GM12878 (cell line): ENCODE measurements at regions not wholly inside any gene's neighbourhood (a gene's known extent, or its start where the extent isn't known, plus 50 kb on each side); places are given as distances from the start of the nearest gene placed in this dataset.

Experiments
- ATAC-seq: fragments of 200-7000 bp; cut with Tn5 transposase; 3 replicates; pipeline ENCODE4 v1.9.1; 2020; ENCODE audit warnings: mild to moderate bottlenecking, moderate library complexity
- BruUV-seq: library from RNA; stranded (reverse); fragments of 400-500 nt; replicated peaks from 2 replicates; lab custom pipeline; 2021; lab: Mats Ljungman, UMichigan
- CTCF ChIA-PET: fragments of 300-600 bp; sonication (Branson Sonifier 250); formaldehyde crosslinking; extraction: SDS; loops from one replicate; lab custom pipeline; 2021; ENCODE audit warnings: inconsistent platforms; lab: Yijun Ruan, JAX
- POLR2A ChIA-PET: fragments of 350-600 bp; formaldehyde crosslinking; extraction: SDS; loops from one replicate; lab custom pipeline; 2021; ENCODE audit warnings: inconsistent platforms; lab: Charles Lee
- RAD21 ChIA-PET: fragments of 300-600 bp; sonication (Branson Sonifier 250); formaldehyde crosslinking; loops from one replicate; lab custom pipeline; 2023; ENCODE audit warnings: antibody characterized with exemption; ENCODE audit not compliant: unreplicated experiment; lab: Charles Lee
- SMC1A ChIA-PET: fragments of 300-600 bp; sonication (Branson Sonifier 250); formaldehyde crosslinking; loops from one replicate; lab custom pipeline; 2023; ENCODE audit not compliant: unreplicated experiment, uncharacterized antibody; lab: Charles Lee
- DNase-seq: peaks from one replicate; pipeline ENCODE4 v3.0.0-alpha.2; 2011; ENCODE audit warnings: low read depth, low spot score
- FAIRE-seq: peaks from 3 replicates; lab custom pipeline; 2011; peaks lifted over from hg19 to GRCh38; lab: Jason Lieb, UNC
- H2AFZ ChIP-seq: 2 replicates; pipeline ENCODE4 v1.6.0; 2011; ENCODE audit warnings: low read depth, low read length, control low read depth; ENCODE audit not compliant: control insufficient read depth
- H3K27ac ChIP-seq: 2 replicates; pipeline ENCODE4 v1.5.1; 2011; ENCODE audit warnings: control low read depth; ENCODE audit not compliant: control insufficient read depth, insufficient read depth
- H3K27me3 ChIP-seq, 2 experiments: replicated peaks in 1 of 2; 2 replicates each; pipeline versions ENCODE4 v1.6.0 to v1.6.1; 2011; ENCODE audit warnings: low read length in 1 of 2; ENCODE audit not compliant: control insufficient read depth in 2 of 2, insufficient read depth in 2 of 2
- H3K36me3 ChIP-seq, 2 experiments: 2 replicates each; pipeline ENCODE4 v1.5.1; 2011; ENCODE audit warnings: low read length in 1 of 2; ENCODE audit not compliant: control insufficient read depth in 2 of 2, insufficient read depth in 2 of 2
- H3K4me1 ChIP-seq: 2 replicates; pipeline ENCODE4 v1.6.1; 2011; ENCODE audit warnings: mild to moderate bottlenecking, low read length, moderate library complexity, mixed read lengths; ENCODE audit not compliant: control insufficient read depth, insufficient read depth
- H3K4me2 ChIP-seq: 2 replicates; pipeline ENCODE4 v1.6.0; 2011; ENCODE audit warnings: control low read depth; ENCODE audit not compliant: control insufficient read depth, insufficient read depth
- H3K4me3 ChIP-seq: fragments of 200-600 bp; sonication (generic); 2 replicates; pipeline ENCODE4 v1.5.1; 2016
- H3K79me2 ChIP-seq: 2 replicates; pipeline ENCODE4 v1.6.0; 2011; ENCODE audit warnings: low read length; ENCODE audit not compliant: control insufficient read depth, insufficient read depth
- H3K9ac ChIP-seq: 2 replicates; pipeline ENCODE4 v1.8.0; 2011; ENCODE audit warnings: low read length, control low read depth, mixed read lengths; ENCODE audit not compliant: control insufficient read depth, insufficient read depth
- H3K9me3 ChIP-seq: replicated peaks from 3 replicates; pipeline ENCODE4 v1.5.1; 2011; ENCODE audit warnings: mild to moderate bottlenecking, low read length; ENCODE audit not compliant: control insufficient read depth, insufficient read depth
- H4K20me1 ChIP-seq: 2 replicates; pipeline ENCODE4 v1.6.0; 2011; ENCODE audit not compliant: control insufficient read depth, insufficient read depth
- BCL3 ChIP-seq: IDR thresholded peaks from 2 replicates; pipeline ENCODE4 v1.6.1; 2011; ENCODE audit warnings: borderline replicate concordance, low read depth, mild to moderate bottlenecking, moderate library complexity, low read length; ENCODE audit not compliant: insufficient read depth, poor library complexity, severe bottlenecking
- BHLHE40 ChIP-seq, 2 experiments: fragments of 450-650 bp in 1 of 2; IDR thresholded peaks; 2 replicates each; pipeline ENCODE4 v1.6.1; 2011 to 2017; ENCODE audit warnings: low read depth in 2 of 2, borderline replicate concordance in 1 of 2, improper control_type of control experiment in 1 of 2, low read length in 1 of 2, mild to moderate bottlenecking in 1 of 2
- PAX5 ChIP-seq: IDR thresholded peaks from 2 replicates; pipeline ENCODE4 v1.6.1; 2011; ENCODE audit warnings: low read depth, low read length, borderline replicate concordance
- ZNF592 ChIP-seq: fragments of 450-650 bp; IDR thresholded peaks from 2 replicates; pipeline ENCODE4 v1.6.1; 2017; ENCODE audit warnings: mild to moderate bottlenecking, moderate library complexity
- whole genome bisulfite sequencing: methylation state at CpG from one replicate; pipeline ENCODE4 v1.1.6; 2016; ENCODE audit warnings: low lambda C conversion rate; ENCODE audit not compliant: insufficient replicate concordance, insufficient coverage; ENCODE audit errors: missing lambda C conversion rate; 5-methylcytosine and 5-hydroxymethylcytosine counted together
- in situ Hi-C: fragments of 300-500 bp; cut with MboI; formaldehyde crosslinking; loops from 9 replicates; pipeline ENCODE4 v1.14.3; 2018; ENCODE audit warnings: mixed read lengths
- intact Hi-C: fragments of 100-400 bp; cut with micrococcal nuclease; formaldehyde crosslinking; loops from one replicate; pipeline ENCODE4 v1.14.2; 2022; ENCODE audit not compliant: unreplicated experiment
- TF ChIP-seq, protein P1 (sequence below): fragments of 450-650 bp; IDR thresholded peaks from 2 replicates; pipeline ENCODE4 v1.6.1; 2017; ENCODE audit warnings: borderline replicate concordance

- ChIA-PET RAD21 (no interaction called here), SMC1A (no interaction called here), POLR2A (interaction anchor here (0.6 kb wide), 1 partner anchor 21 kb away, joined by 4 read pairs; no protein-coding TSS in a partner anchor), CTCF (interaction anchor here (0.7 kb wide), 1 partner anchor 589 kb away, joined by 3 read pairs; no protein-coding TSS in a partner anchor)
- TF ChIP-seq PAX5, result no peak
- FAIRE-seq, result no peak
- H3K9ac ChIP-seq, result no peak overlapping the region
- H3K4me2 ChIP-seq, result no peak overlapping the region
- no TSS peak for BruUV-seq
- intact Hi-C loops, result loop anchor here (10.0 kb wide), 1 partner anchor 335 kb away; no protein-coding TSS in a partner anchor
- no peaks in the 10 kb centered on the region for H3K9me3 ChIP-seq
- no peaks in the 10 kb centered on the region for H3K36me3 ChIP-seq
- no peak for ATAC-seq
- no peak overlapping the region for H2AFZ ChIP-seq
- H4K20me1 ChIP-seq, result no peaks in the 10 kb centered on the region
- 5% methylated on average over 4 of the region's 4 CpGs for WGBS
- no peak for DNase-seq
- in situ Hi-C loops, result no loop called here
- H3K4me3 ChIP-seq, result no peak overlapping the region
- no peak overlapping the region for H3K27ac ChIP-seq
- H3K79me2 ChIP-seq, result no peaks in the 10 kb centered on the region
- no peaks in the 10 kb centered on the region for H3K4me1 ChIP-seq
- H3K27me3 ChIP-seq, result no peaks in the 10 kb centered on the region
Measured at GRCh38 chr7:112699725-112700513, 90.3 kb downstream of the TMEM168 start.

DNA sequence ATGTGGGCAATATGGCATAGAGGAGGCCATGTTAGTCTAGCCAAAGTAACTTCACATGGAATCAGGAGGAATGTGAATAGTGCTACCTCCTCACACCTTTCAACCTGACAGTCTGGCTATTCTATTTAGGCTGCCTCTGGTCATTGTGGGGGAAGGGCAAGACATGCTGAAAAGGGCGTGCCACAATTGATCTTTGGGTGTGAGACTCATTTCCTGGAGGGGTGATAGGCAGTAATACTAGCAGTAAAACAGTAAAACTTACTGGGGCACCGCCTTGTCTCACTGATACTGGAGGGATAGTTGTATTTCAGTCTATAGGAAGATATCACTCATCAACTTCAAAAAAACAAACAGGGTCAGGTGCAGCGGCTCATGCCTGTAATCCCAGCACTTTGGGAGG, 88.7 kb downstream of the TMEM168 start:
- CTCF ChIA-PET, result no interaction called here
- ATAC-seq (no peak), DNase-seq (no peak), FAIRE-seq (no peak)
- no peaks in the 10 kb centered on the region for H3K9me3 ChIP-seq
- no peaks in the 10 kb centered on the region for H3K27me3 ChIP-seq
- H3K27ac ChIP-seq, result no peak overlapping the region
- no peaks in the 10 kb centered on the region for H4K20me1 ChIP-seq
- no TSS peak for BruUV-seq
- in situ Hi-C loops, result no loop called here
- intact Hi-C loops, result loop anchor here (10.0 kb wide), 1 partner anchor 333 kb away; no protein-coding TSS in a partner anchor
- H3K36me3 ChIP-seq, result no peaks in the 10 kb centered on the region
- RAD21 ChIA-PET, result no interaction called here
- H3K4me1 ChIP-seq, result no peaks in the 10 kb centered on the region
- no peaks in the 10 kb centered on the region for H3K79me2 ChIP-seq
- SMC1A ChIA-PET, result no interaction called here
- H2AFZ ChIP-seq, result no peak overlapping the region
- no peak overlapping the region for H3K9ac ChIP-seq
- no peak overlapping the region for H3K4me3 ChIP-seq
- WGBS, result 11% methylated on average over 3 of the region's 3 CpGs
- H3K4me2 ChIP-seq, result no peak overlapping the region
- POLR2A ChIA-PET, result no interaction called here
- no peak for TF ChIP-seq ZNF592
- TF ChIP-seq, protein P1, sequence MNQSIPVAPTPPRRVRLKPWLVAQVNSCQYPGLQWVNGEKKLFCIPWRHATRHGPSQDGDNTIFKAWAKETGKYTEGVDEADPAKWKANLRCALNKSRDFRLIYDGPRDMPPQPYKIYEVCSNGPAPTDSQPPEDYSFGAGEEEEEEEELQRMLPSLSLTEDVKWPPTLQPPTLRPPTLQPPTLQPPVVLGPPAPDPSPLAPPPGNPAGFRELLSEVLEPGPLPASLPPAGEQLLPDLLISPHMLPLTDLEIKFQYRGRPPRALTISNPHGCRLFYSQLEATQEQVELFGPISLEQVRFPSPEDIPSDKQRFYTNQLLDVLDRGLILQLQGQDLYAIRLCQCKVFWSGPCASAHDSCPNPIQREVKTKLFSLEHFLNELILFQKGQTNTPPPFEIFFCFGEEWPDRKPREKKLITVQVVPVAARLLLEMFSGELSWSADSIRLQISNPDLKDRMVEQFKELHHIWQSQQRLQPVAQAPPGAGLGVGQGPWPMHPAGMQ, result no peak
- TF ChIP-seq BCL3, result no peak
- no peak for TF ChIP-seq BHLHE40 (IDR thresholded peaks at IDR 0.05; ENCODE audit: borderline replicate concordance in 1 of 2, low read depth in 2 of 2, low read length in 1 of 2)
